ENCODE measurements at regions not wholly inside any gene's neighbourhood (a gene's known extent, or its start where the extent isn't known, plus 50 kb on each side); places are given as distances from the start of the nearest gene placed in this dataset.
A peak's percentile ranks its signal among the peaks of the same experiment; 100 is the strongest.
"Not testable (repeated sequence)": the region's sequence is repeated elsewhere in the genome, so short reads cannot be mapped to it uniquely, and the experiment has no call there.

DNA sequence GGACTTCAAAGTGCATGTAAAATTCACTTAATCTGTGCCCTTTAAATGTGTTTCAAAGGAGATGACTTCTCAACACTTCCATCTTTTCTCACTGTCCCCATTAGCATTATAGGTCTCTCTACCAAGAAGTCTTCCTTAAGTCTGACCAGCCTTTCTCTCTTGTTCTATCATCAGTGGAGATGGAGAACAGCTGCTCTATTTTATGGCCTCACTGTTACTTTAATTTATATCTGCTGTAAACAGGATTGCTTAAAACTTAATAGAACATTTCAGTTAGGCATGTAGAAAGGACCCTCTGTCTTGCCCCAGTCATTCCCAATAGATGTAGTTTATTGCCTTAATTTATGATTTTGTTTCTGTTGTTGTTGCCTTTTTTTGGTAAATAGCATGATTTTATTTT is 86.0 kb upstream of the CDC42EP3 start:
- not testable (repeated sequence) for H3K4me3 ChIP-seq (ENCODE audit: low read depth, low read length); H3K27ac ChIP-seq (ENCODE audit: low read depth, low read length); H2AFZ ChIP-seq (ENCODE audit: low read length, unreplicated experiment); H3K79me2 ChIP-seq (ENCODE audit: control insufficient read depth, insufficient read depth, low read length, unreplicated experiment); H3K27me3 ChIP-seq (ENCODE audit: insufficient read depth, low read length); H3K4me1 ChIP-seq (ENCODE audit: control insufficient read depth, insufficient read depth, low read length, unreplicated experiment); H3K36me3 ChIP-seq (ENCODE audit: insufficient read depth, low read length)

DNA sequence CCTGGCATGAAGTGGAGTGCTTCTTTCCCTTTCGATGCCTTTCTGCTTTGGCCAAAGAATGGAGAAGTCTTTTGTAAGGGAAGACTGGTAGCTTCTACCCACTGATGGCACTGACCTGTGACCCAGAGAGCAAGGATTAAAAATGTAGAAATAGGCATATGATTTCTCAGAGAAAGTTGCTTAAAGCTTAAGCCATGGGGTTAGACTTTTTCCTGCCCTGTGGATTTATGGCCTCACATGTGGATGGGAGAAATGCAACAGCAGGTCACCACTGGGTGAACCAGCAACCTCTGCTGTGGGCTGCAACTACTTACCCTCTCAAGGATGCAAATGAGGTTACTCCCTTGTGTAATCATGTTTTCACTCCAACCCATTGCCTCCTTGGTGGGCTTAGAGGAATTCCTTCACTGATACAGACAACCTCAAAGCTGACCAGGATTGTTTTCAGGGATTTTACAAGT is 86.7 kb upstream of the CDC42EP3 start:
- not testable (repeated sequence) for H3K36me3 ChIP-seq (ENCODE audit: insufficient read depth, low read length); H3K4me1 ChIP-seq (ENCODE audit: control insufficient read depth, insufficient read depth, low read length, unreplicated experiment); H3K4me3 ChIP-seq (ENCODE audit: low read depth, low read length); H3K79me2 ChIP-seq (ENCODE audit: control insufficient read depth, insufficient read depth, low read length, unreplicated experiment); H3K27ac ChIP-seq (ENCODE audit: low read depth, low read length); H3K27me3 ChIP-seq (ENCODE audit: insufficient read depth, low read length); H2AFZ ChIP-seq (ENCODE audit: low read length, unreplicated experiment)

DNA sequence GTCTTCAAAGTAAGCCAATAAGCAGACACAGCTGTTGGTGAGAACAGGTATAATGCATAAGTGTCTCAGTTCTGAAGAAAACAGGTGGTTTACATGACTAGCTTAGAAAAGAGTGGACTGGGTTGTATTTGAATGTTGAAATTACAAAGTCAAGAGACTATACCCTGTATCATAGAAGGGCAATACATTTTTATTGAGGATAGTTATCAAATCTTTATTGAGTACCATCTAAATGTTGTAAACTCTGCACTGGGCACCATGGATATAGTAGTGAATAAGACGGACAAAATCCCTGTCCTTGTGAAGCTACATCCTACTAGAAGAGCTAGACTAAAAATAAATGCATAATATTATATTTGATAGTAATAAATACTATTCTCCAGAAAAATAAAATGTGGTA is 88.5 kb upstream of the CDC42EP3 start:
- not testable (repeated sequence) for H3K4me3 ChIP-seq (ENCODE audit: low read depth, low read length); H3K27ac ChIP-seq (ENCODE audit: low read depth, low read length); H3K27me3 ChIP-seq (ENCODE audit: insufficient read depth, low read length); H2AFZ ChIP-seq (ENCODE audit: low read length, unreplicated experiment); H3K79me2 ChIP-seq (ENCODE audit: control insufficient read depth, insufficient read depth, low read length, unreplicated experiment); H3K36me3 ChIP-seq (ENCODE audit: insufficient read depth, low read length)
- H3K4me1 ChIP-seq (ENCODE audit: control insufficient read depth, insufficient read depth, low read length, unreplicated experiment): peaks cover 18% of the 10 kb centered on the region

DNA sequence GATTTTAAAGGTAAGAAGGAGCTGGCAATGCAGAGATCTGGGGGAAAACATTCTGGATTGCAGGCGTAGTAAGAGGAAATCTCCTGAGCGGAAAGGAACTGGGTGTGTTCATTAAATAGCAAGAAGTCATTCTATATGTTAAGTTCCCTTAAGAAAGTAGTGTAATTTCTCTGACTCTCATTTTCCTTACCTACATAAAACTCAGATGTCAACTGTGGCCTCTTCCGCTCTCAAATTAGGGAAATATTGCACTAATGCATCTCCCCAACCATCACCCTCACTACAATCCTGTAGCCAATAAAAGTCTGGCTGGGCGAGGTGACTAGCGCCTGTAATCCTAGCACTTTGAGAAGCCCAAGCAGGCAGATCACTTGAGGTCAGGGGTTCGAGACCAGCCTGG is 89.0 kb upstream of the CDC42EP3 start:
- H3K4me1 ChIP-seq (ENCODE audit: control insufficient read depth, insufficient read depth, low read length, unreplicated experiment): peaks cover 21% of the 10 kb centered on the region
- H3K27me3 ChIP-seq (ENCODE audit: insufficient read depth, low read length): no peaks in the 10 kb centered on the region
- H3K4me3 ChIP-seq (ENCODE audit: low read depth, low read length): no peak overlapping the region
- no peaks in the 10 kb centered on the region for H3K79me2 ChIP-seq (ENCODE audit: control insufficient read depth, insufficient read depth, low read length, unreplicated experiment)
- no peaks in the 10 kb centered on the region for H3K36me3 ChIP-seq (ENCODE audit: insufficient read depth, low read length)
- H3K27ac ChIP-seq (ENCODE audit: low read depth, low read length): no peak overlapping the region
- H2AFZ ChIP-seq (ENCODE audit: low read length, unreplicated experiment): no peak overlapping the region

DNA sequence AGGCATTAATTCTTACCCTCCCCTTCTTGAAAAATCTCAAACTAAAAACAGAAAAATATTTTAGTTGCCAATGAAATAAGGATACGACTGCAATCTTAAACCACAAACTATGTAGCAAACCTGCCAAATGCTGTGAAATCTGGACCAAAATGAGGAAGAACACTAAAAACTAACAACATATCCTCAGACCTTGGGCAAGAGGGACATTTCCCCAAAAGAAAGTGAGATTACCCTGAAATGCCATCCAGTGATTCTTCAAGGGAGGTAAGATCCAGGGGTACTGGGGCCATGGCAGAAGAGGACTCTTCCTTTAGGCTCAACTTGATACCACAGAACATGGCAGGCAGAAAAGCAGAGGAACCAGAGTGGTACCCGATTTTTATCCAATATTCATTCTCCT is 90.8 kb upstream of the CDC42EP3 start:
- H3K4me3 ChIP-seq (ENCODE audit: low read depth, low read length); H3K27me3 ChIP-seq (ENCODE audit: insufficient read depth, low read length); H3K79me2 ChIP-seq (ENCODE audit: control insufficient read depth, insufficient read depth, low read length, unreplicated experiment); H3K27ac ChIP-seq (ENCODE audit: low read depth, low read length); H3K36me3 ChIP-seq (ENCODE audit: insufficient read depth, low read length): not testable (repeated sequence)
- Histone ChIP-seq H2AFZ (ENCODE audit: low read length, unreplicated experiment) (peak overlapping the region; percentile 25), H3K4me1 (ENCODE audit: control insufficient read depth, insufficient read depth, low read length, unreplicated experiment) (peaks cover 39% of the 10 kb centered on the region)

DNA sequence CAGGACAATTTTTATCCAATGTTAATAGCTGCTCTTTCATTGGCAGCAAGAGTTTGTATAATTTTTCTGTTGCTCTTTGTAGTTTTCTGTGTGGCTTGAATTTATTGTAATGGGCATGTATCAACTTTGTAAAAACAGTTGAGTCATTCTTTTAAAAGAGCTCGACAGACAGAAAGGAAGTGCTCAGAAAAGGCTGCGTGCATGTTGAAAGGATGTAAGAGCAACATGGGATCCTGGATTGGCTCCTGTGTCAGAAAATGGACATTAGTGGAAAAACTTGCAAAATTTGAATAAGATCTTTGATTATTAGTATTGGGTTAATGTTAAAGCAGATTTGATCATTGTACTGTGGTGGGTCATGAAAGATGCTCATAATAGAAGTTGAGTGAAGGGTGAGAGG is 93.3 kb upstream of the CDC42EP3 start:
- Histone ChIP-seq H3K4me3 (ENCODE audit: low read depth, low read length) (no peak overlapping the region), H3K27ac (ENCODE audit: low read depth, low read length) (peak overlapping the region; percentile 77), H2AFZ (ENCODE audit: low read length, unreplicated experiment) (peak overlapping the region; percentile 64), H3K4me1 (ENCODE audit: control insufficient read depth, insufficient read depth, low read length, unreplicated experiment) (peaks cover 63% of the 10 kb centered on the region), H3K27me3 (ENCODE audit: insufficient read depth, low read length) (no peaks in the 10 kb centered on the region), H3K79me2 (ENCODE audit: control insufficient read depth, insufficient read depth, low read length, unreplicated experiment) (no peaks in the 10 kb centered on the region), H3K36me3 (ENCODE audit: insufficient read depth, low read length) (no peaks in the 10 kb centered on the region)

DNA sequence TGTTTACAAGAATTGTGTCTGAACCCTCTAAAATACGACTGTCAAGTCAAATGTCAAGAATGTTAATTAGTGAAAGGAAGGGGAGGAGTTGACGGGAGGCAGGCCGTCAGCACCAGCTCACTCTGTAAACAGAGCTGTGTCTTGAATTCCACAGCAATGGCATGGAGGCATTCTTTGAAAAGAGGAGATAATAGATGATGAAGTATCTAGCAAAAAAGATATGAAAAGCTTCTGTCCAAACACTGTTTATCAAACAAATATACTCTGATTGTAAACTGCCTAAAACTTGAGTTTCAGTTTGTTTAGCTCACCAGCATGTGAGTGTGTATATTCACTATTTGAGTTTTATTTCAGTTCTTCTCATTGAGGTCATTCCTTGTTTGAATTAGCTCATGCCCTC is 94.7 kb upstream of the CDC42EP3 start:
- H3K27ac ChIP-seq (ENCODE audit: low read depth, low read length): peak overlapping the region; percentile 77
- peaks cover 64% of the 10 kb centered on the region for H3K4me1 ChIP-seq (ENCODE audit: control insufficient read depth, insufficient read depth, low read length, unreplicated experiment)
- peak overlapping the region; percentile 54; the same call in 1 of the 2 replicates for H3K4me3 ChIP-seq (ENCODE audit: low read depth, low read length)
- H3K79me2 ChIP-seq (ENCODE audit: control insufficient read depth, insufficient read depth, low read length, unreplicated experiment): no peaks in the 10 kb centered on the region
- H3K36me3 ChIP-seq (ENCODE audit: insufficient read depth, low read length): no peaks in the 10 kb centered on the region
- H3K27me3 ChIP-seq (ENCODE audit: insufficient read depth, low read length): no peaks in the 10 kb centered on the region
- H2AFZ ChIP-seq (ENCODE audit: low read length, unreplicated experiment): peak overlapping the region; percentile 90

DNA sequence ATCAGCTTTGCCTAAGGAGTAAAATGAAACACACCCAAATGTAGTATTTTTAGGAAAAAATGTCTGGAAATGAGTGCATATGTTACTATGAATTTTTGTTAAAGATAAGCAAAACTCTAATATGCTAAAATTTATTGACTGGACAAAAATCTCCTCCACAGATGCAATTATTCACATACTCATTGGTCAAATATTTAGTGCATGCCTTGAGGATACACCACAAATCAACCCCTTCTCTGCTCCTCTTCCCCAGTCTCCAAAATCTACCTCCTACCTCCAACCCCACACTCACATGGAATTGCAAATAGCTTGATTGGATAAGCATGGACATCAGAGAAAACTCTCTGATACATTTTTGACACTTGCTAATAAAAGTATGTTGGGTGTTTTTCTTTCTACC is 95.6 kb upstream of the CDC42EP3 start:
- H3K4me1 ChIP-seq (ENCODE audit: control insufficient read depth, insufficient read depth, low read length, unreplicated experiment): peaks cover 72% of the 10 kb centered on the region
- no peaks in the 10 kb centered on the region for H3K27me3 ChIP-seq (ENCODE audit: insufficient read depth, low read length)

DNA sequence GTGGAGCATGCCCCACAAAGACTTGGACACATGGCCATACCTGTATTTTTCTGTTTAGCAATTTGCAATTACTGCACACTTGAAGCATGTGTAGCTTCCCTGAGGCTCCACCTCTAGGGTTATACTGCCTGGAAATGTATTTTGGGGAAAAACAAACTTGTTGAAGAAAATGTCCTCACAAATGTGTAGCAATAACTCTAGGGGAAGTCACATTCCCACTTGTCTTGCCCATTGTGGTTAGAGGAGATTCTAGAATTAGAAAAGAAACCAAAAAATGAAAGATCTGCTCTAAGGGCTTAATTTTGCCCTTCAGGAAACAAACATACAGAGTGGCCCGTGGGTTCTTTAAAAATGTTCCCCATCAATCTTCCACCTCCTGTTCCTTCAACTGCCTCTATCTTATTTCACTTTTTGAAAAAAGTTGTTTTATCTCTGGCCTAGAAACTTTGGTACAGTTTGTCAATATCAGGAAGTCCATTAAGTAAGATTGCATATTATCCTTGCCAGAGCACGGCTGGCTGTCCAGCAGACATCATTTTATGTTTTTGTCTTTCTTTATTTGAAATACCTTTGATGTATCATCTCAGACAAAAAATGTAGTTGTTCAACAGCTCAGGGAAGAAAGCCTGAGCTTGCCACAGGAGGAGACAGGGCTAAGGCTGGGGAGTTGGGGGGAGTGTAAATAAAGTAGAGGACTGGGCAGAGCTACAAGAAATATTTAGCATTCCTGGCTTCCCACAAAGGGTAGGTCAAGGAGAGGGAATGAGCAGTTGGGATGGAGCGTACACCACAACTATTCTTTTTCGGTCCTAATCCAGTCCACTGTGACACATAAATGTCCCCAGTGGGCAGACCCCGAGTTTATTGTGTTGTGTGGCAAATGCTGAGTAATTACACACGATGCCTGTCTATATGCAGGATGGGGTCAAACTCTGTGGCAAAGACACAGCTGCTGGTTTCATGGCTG is 96.8 kb upstream of the CDC42EP3 start:
- H2AFZ ChIP-seq (ENCODE audit: low read length, unreplicated experiment): peak overlapping the region; percentile 64
- no peaks in the 10 kb centered on the region for H3K36me3 ChIP-seq (ENCODE audit: insufficient read depth, low read length)
- peak overlapping the region; percentile 19; the same call in 1 of the 2 replicates for H3K4me3 ChIP-seq (ENCODE audit: low read depth, low read length)
- peaks cover 71% of the 10 kb centered on the region for H3K4me1 ChIP-seq (ENCODE audit: control insufficient read depth, insufficient read depth, low read length, unreplicated experiment)
- no peaks in the 10 kb centered on the region for H3K79me2 ChIP-seq (ENCODE audit: control insufficient read depth, insufficient read depth, low read length, unreplicated experiment)
- no peaks in the 10 kb centered on the region for H3K27me3 ChIP-seq (ENCODE audit: insufficient read depth, low read length)
- H3K27ac ChIP-seq (ENCODE audit: low read depth, low read length): peak overlapping the region; percentile 83

More for the DNA sequence above, 95.6 kb upstream of the CDC42EP3 start:
- Histone ChIP-seq H3K36me3 (ENCODE audit: insufficient read depth, low read length) (no peaks in the 10 kb centered on the region), H3K27ac (ENCODE audit: low read depth, low read length) (peak overlapping the region; percentile 83), H3K4me3 (ENCODE audit: low read depth, low read length) (no peak overlapping the region), H2AFZ (ENCODE audit: low read length, unreplicated experiment) (no peak overlapping the region), H3K79me2 (ENCODE audit: control insufficient read depth, insufficient read depth, low read length, unreplicated experiment) (no peaks in the 10 kb centered on the region)

DNA sequence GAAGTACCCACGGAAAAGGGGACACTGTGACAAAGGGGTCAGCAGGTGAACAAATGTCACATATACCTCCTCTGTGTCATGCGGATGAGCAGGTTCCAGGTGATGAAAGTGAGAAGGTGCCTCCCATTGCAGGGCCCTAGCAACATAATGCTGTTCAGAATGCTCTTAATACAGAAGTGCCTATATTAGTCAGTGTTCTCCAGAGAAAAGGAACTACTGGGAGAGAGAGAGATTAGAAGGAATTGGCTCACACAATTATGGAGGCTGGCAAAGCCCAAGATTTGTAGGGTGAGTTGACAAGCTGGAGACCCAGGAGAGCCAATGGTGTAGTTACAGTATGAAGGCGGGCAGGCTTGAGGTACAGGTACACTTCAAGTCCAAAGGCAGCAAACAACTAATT is 98.1 kb upstream of the CDC42EP3 start:
- no peak overlapping the region for H3K4me3 ChIP-seq (ENCODE audit: low read depth, low read length)
- H3K79me2 ChIP-seq (ENCODE audit: control insufficient read depth, insufficient read depth, low read length, unreplicated experiment): no peaks in the 10 kb centered on the region
- no peaks in the 10 kb centered on the region for H3K36me3 ChIP-seq (ENCODE audit: insufficient read depth, low read length)
- peaks cover 63% of the 10 kb centered on the region for H3K4me1 ChIP-seq (ENCODE audit: control insufficient read depth, insufficient read depth, low read length, unreplicated experiment)
- no peak overlapping the region for H2AFZ ChIP-seq (ENCODE audit: low read length, unreplicated experiment)
- no peaks in the 10 kb centered on the region for H3K27me3 ChIP-seq (ENCODE audit: insufficient read depth, low read length)
- peak overlapping the region; percentile 83; the same call in 1 of the 2 replicates for H3K27ac ChIP-seq (ENCODE audit: low read depth, low read length)

DNA sequence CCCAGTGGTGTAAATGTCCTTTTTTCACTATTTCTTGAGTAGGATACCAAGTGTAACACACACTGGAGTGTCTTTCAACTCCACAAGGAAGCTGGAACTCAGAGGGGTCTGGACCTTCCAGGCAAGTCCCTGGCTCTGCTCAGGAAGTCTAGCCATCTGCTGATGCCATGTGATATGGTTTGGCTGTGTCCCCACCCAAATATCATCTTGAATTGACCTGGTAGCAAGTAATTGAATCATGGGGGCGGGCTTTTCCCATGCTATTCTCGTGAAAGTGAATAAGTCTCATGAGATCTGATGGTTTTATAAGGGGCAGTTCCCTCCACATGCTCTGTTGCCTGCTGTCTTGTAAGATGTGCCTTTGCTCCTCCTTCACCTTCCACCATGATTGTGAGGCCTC is 99.4 kb upstream of the CDC42EP3 start:
- no peak overlapping the region for H3K27ac ChIP-seq (ENCODE audit: low read depth, low read length)
- no peaks in the 10 kb centered on the region for H3K36me3 ChIP-seq (ENCODE audit: insufficient read depth, low read length)
- no peak overlapping the region for H3K4me3 ChIP-seq (ENCODE audit: low read depth, low read length)
- H3K27me3 ChIP-seq (ENCODE audit: insufficient read depth, low read length): no peaks in the 10 kb centered on the region
- H3K4me1 ChIP-seq (ENCODE audit: control insufficient read depth, insufficient read depth, low read length, unreplicated experiment): peaks cover 63% of the 10 kb centered on the region
- no peak overlapping the region for H2AFZ ChIP-seq (ENCODE audit: low read length, unreplicated experiment)
- no peaks in the 10 kb centered on the region for H3K79me2 ChIP-seq (ENCODE audit: control insufficient read depth, insufficient read depth, low read length, unreplicated experiment)

All from ACC112 (cell line).